Lower leg skin (tissue), 3 donors: ENCODE measurements at regions not wholly inside any gene's neighbourhood (a gene's known extent, or its start where the extent isn't known, plus 50 kb on each side); places are given as distances from the start of the nearest gene placed in this dataset.
"Not testable (repeated sequence)": the region's sequence is repeated elsewhere in the genome, so short reads cannot be mapped to it uniquely, and the experiment has no call there.

Experiments used
- POLR2A ChIP-seq, 2 donors: fragments of 450-650 bp; IDR thresholded peaks; one replicate each; pipeline ENCODE4 v1.6.1; 2016 to 2017; ENCODE audit warnings: antibody characterized with exemption in 2 of 2, mild to moderate bottlenecking in 1 of 2, moderate library complexity in 1 of 2
- TF ChIP-seq, protein P1 (sequence below), 3 donors: fragments of 450-650 bp; IDR thresholded peaks; one replicate each; pipeline ENCODE4 v1.5.1; 2016; ENCODE audit warnings: antibody characterized with exemption in 3 of 3, mild to moderate bottlenecking in 3 of 3, moderate library complexity in 2 of 3

GRCh38 chr19:21607011-21607410 is 101.6 kb downstream of the ZNF429 start:
- TF ChIP-seq, protein P1, sequence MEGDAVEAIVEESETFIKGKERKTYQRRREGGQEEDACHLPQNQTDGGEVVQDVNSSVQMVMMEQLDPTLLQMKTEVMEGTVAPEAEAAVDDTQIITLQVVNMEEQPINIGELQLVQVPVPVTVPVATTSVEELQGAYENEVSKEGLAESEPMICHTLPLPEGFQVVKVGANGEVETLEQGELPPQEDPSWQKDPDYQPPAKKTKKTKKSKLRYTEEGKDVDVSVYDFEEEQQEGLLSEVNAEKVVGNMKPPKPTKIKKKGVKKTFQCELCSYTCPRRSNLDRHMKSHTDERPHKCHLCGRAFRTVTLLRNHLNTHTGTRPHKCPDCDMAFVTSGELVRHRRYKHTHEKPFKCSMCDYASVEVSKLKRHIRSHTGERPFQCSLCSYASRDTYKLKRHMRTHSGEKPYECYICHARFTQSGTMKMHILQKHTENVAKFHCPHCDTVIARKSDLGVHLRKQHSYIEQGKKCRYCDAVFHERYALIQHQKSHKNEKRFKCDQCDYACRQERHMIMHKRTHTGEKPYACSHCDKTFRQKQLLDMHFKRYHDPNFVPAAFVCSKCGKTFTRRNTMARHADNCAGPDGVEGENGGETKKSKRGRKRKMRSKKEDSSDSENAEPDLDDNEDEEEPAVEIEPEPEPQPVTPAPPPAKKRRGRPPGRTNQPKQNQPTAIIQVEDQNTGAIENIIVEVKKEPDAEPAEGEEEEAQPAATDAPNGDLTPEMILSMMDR (IDR thresholded peaks at IDR 0.05), result not testable (repeated sequence)
- not testable (repeated sequence) for TF ChIP-seq POLR2A (IDR thresholded peaks at IDR 0.05)
